ENCODE measurements at regions not wholly inside any gene's neighbourhood (a gene's known extent, or its start where the extent isn't known, plus 50 kb on each side); places are given as distances from the start of the nearest gene placed in this dataset.

DNA sequence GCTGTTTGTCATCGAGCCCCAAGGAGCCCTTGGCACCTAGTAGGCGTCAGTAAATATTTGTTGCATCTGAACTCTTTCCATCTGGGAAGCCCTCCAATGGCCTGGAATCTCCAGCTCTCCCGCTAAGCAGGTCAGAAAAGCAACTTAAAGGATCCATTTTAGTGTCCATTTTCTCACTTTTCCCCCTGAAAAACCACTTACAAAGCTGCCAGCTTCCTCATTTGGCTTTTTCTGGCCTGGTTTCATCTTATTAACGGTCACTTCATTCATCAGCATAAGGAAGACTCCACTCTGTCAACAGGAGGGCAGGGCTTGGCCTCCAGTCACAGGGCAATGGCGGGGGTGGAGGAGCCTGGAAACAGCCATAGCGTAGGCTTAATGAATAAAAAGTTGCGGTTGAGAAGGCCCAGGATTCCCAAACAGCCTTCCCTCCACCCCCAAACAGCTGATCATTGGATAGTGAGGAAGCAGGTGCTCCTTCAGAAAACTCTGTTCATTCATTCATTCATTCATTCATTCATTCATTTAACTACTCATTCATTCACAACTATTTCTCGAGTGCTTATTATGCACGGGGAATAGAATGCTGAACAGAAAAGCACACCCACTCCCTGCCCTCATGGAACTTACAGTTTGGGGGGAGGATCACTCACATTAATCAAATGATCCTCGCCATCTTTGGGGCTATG lies 104.5 kb upstream of the RCN1 start:
- TF ChIP-seq CTCF (IDR thresholded peaks at IDR 0.05; ENCODE audit: low read depth, low read length) = no peak
- TF ChIP-seq EZH2phosphoT487 (IDR thresholded peaks at IDR 0.05; ENCODE audit: low read depth) = no peak
